HCT116 (cell line): ENCODE measurements at regions not wholly inside any gene's neighbourhood (a gene's known extent, or its start where the extent isn't known, plus 50 kb on each side); places are given as distances from the start of the nearest gene placed in this dataset.

Experiments
- ATAC-seq: fragments of 200-7000 bp; cut with Tn5 transposase; 2 replicates; pipeline ENCODE4 v1.9.1; 2020; ENCODE audit warnings: mild to moderate bottlenecking, moderate library complexity
- BruUV-seq: library from RNA; stranded (reverse); fragments of 400-500 nt; replicated peaks from 2 replicates; lab custom pipeline; 2021; lab: Mats Ljungman, UMichigan
- CTCF ChIA-PET: fragments of 300-600 bp; sonication (Branson Sonifier 250); formaldehyde crosslinking; loops from one replicate; lab custom pipeline; 2021; ENCODE audit warnings: antibody characterized with exemption; lab: Charles Lee
- POLR2A ChIA-PET: fragments of 300-600, 350-600 bp; sonication (Branson Sonifier 250); formaldehyde crosslinking; loops from one replicate; lab custom pipeline; 2021; ENCODE audit warnings: antibody characterized with exemption; lab: Charles Lee
- RAD21 ChIA-PET, 2 experiments: fragments of 300-600 bp; sonication (Branson Sonifier 250); formaldehyde crosslinking; loops; one replicate each; lab custom pipeline; 2023; ENCODE audit warnings: low total read pairs in 2 of 2; ENCODE audit not compliant: uncharacterized antibody in 2 of 2, unreplicated experiment in 2 of 2, low non-redundant PET in 1 of 2; lab: Charles Lee
- DNase-seq: peaks from one replicate; pipeline ENCODE4 v3.0.0-alpha.2; 2010; ENCODE audit warnings: low read depth, low spot score
- H2AFZ ChIP-seq: fragments of 200-600 bp; shearing (Covaris generic), sonication (generic); 2 replicates; pipeline ENCODE4 v1.6.1; 2017; ENCODE audit warnings: low read depth, mixed run types, mixed read lengths, antibody characterized with exemption, low read length; ENCODE audit not compliant: poor library complexity, severe bottlenecking
- H3K27ac ChIP-seq: 2 replicates; pipeline ENCODE4 v1.5.1; 2012; ENCODE audit warnings: low read depth, low read length
- H3K27me3 ChIP-seq: fragments of 200-600 bp; sonication (generic); 2 replicates; pipeline ENCODE4 v1.6.1; 2016; ENCODE audit warnings: mixed run types, low read length, mixed read lengths; ENCODE audit not compliant: insufficient read depth
- H3K36me3 ChIP-seq, 2 experiments: fragments of 200-500 bp in 1 of 2; fragments of 200-600 bp in 1 of 2; sonication (Bioruptor generic) in 1 of 2; sonication (generic) in 1 of 2; 2 replicates each; pipeline versions ENCODE4 v1.5.1 to v1.6.1; 2014 to 2016; ENCODE audit warnings: low read length in 2 of 2, inconsistent platforms in 1 of 2, mixed read lengths in 1 of 2, mixed run types in 1 of 2; ENCODE audit not compliant: insufficient read depth in 2 of 2, control insufficient read depth in 1 of 2
- H3K4me1 ChIP-seq, 2 experiments: fragments of 200-600 bp in 1 of 2; sonication (generic) in 1 of 2; 2 replicates each; pipeline versions ENCODE4 v1.5.1 to v1.6.1; 2012 to 2017; ENCODE audit warnings: low read length in 2 of 2, inconsistent platforms in 1 of 2, mild to moderate bottlenecking in 1 of 2, mixed read lengths in 1 of 2, mixed run types in 1 of 2, moderate library complexity in 1 of 2; ENCODE audit not compliant: insufficient read depth in 2 of 2, control insufficient read depth in 1 of 2
- H3K4me2 ChIP-seq: fragments of 200-600 bp; sonication (generic); 2 replicates; pipeline ENCODE4 v1.6.1; 2017; ENCODE audit warnings: mixed run types, low read length, mixed read lengths
- H3K4me3 ChIP-seq, 2 experiments: fragments of 200-600 bp in 1 of 2; sonication (generic) in 1 of 2; replicated peaks in 1 of 2; 2 replicates each; pipeline ENCODE4 v1.5.1; 2011 to 2016; ENCODE audit warnings: low read length in 2 of 2, control low read depth in 1 of 2, low read depth in 1 of 2, mild to moderate bottlenecking in 1 of 2, mixed read lengths in 1 of 2, mixed run types in 1 of 2
- H3K79me2 ChIP-seq: fragments of 200-600 bp; sonication (generic); 2 replicates; pipeline ENCODE4 v1.6.1; 2017; ENCODE audit warnings: mild to moderate bottlenecking, mixed run types, low read length, moderate library complexity, mixed read lengths; ENCODE audit not compliant: insufficient read depth
- H3K9ac ChIP-seq: fragments of 200-600 bp; sonication (generic); 2 replicates; pipeline ENCODE4 v1.6.1; 2016; ENCODE audit warnings: low read length, mixed read lengths
- H3K9me2 ChIP-seq: fragments of 200-600 bp; sonication (generic), shearing (Covaris generic); 2 replicates; pipeline ENCODE4 v1.6.1; 2017; ENCODE audit warnings: mixed run types, mild to moderate bottlenecking, moderate library complexity; ENCODE audit not compliant: insufficient read depth
- H3K9me3 ChIP-seq, 2 experiments: fragments of 200-500 bp in 1 of 2; fragments of 200-600 bp in 1 of 2; sonication (Bioruptor generic) in 1 of 2; sonication (generic) in 1 of 2; 2 replicates each; pipeline ENCODE4 v1.6.1; 2014 to 2017; ENCODE audit warnings: low read length in 2 of 2, mixed read lengths in 2 of 2, inconsistent platforms in 1 of 2, low read depth in 1 of 2, mild to moderate bottlenecking in 1 of 2, mixed run types in 1 of 2, moderate library complexity in 1 of 2; ENCODE audit not compliant: control insufficient read depth in 1 of 2, insufficient read depth in 1 of 2
- H4K20me1 ChIP-seq: fragments of 200-600 bp; sonication (generic), shearing (Covaris generic); 2 replicates; pipeline ENCODE4 v1.6.1; 2017; ENCODE audit warnings: mixed run types, mild to moderate bottlenecking, moderate library complexity; ENCODE audit not compliant: insufficient read depth
- CEBPB ChIP-seq: IDR thresholded peaks from 2 replicates; pipeline ENCODE4 v1.6.1; 2012; ENCODE audit warnings: low read depth
- ELF1 ChIP-seq: IDR thresholded peaks from 2 replicates; pipeline ENCODE4 v1.6.1; 2012; ENCODE audit warnings: low read depth, borderline replicate concordance
- EZH2 ChIP-seq: fragments of 200-600 bp; sonication (generic); IDR thresholded peaks from 2 replicates; pipeline ENCODE4 v1.6.1; 2017; ENCODE audit warnings: antibody characterized with exemption, mixed run types
- EZH2phosphoT487 ChIP-seq: fragments of 200-600 bp; IDR thresholded peaks from 2 replicates; pipeline ENCODE4 v1.6.1; 2018; ENCODE audit warnings: antibody characterized with exemption, borderline replicate concordance
- JUND ChIP-seq: IDR thresholded peaks from 2 replicates; pipeline ENCODE4 v1.6.1; 2012
- POLR2A ChIP-seq: IDR thresholded peaks from 2 replicates; pipeline ENCODE4 v1.7.0; 2011; ENCODE audit warnings: borderline replicate concordance; ENCODE audit not compliant: insufficient read depth, insufficient read length; ENCODE audit errors: extremely low read depth
- POLR2AphosphoS5 ChIP-seq: IDR thresholded peaks from 2 replicates; pipeline ENCODE4 v1.6.1; 2011; ENCODE audit warnings: mild to moderate bottlenecking, low read depth, low read length, moderate library complexity
- RAD21 ChIP-seq: IDR thresholded peaks from 2 replicates; pipeline ENCODE4 v1.6.1; 2012; ENCODE audit warnings: low read depth, mild to moderate bottlenecking
- SIN3A ChIP-seq: IDR thresholded peaks from 2 replicates; pipeline ENCODE4 v1.6.1; 2012; ENCODE audit warnings: low read depth
- SP1 ChIP-seq: IDR thresholded peaks from 2 replicates; pipeline ENCODE4 v1.6.1; 2012; ENCODE audit warnings: low read depth
- SRF ChIP-seq: IDR thresholded peaks from 2 replicates; pipeline ENCODE4 v1.6.1; 2012; ENCODE audit warnings: low read depth
- TCF7L2 ChIP-seq: IDR thresholded peaks from 2 replicates; pipeline ENCODE4 v1.7.0; 2011; ENCODE audit warnings: borderline replicate concordance, inconsistent platforms; ENCODE audit not compliant: insufficient read depth, insufficient read length; ENCODE audit errors: extremely low read depth
- ZFX ChIP-seq: fragments of 450-650 bp; IDR thresholded peaks from 2 replicates; pipeline ENCODE4 v1.6.1; 2017
- intact Hi-C: fragments of 100-400 bp; cut with micrococcal nuclease; formaldehyde crosslinking; loops from 2 replicates; pipeline ENCODE4 v1.10.0; 2022
- TF ChIP-seq, protein P1 (sequence below): IDR thresholded peaks from 2 replicates; pipeline ENCODE4 v1.6.1; 2012
- TF ChIP-seq, protein P2 (sequence below): IDR thresholded peaks from 2 replicates; pipeline ENCODE4 v1.6.1; 2012; ENCODE audit warnings: low read depth
- TF ChIP-seq, protein P3 (sequence below): IDR thresholded peaks from 2 replicates; pipeline ENCODE4 v1.6.1; 2011; ENCODE audit warnings: mild to moderate bottlenecking, low read length, moderate library complexity; ENCODE audit not compliant: insufficient replicate concordance; ENCODE audit errors: extremely low read depth

DNA sequence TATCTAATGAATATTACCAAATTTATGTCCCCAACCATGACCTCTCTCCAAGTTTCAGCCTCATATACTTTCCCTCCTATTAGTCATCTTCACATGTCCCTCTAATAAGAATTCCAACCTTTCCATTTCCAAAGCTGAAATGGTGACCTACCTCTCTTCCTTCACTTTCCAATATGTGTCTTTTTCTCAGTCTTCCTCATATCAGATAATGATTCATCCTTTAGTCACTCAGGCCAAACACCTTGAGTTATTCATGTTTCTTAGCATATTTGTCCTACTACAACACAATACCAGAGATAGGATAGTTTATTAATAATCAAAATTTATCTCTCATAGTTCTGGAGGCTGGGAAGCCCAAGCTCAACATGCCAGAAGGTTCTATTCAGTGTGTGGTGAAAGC lies 318.5 kb upstream of the ZWINT start:
- Histone ChIP-seq H3K4me2 (no peak overlapping the region), H3K27me3 (no peaks in the 10 kb centered on the region), H3K9ac (no peak overlapping the region), H4K20me1 (no peaks in the 10 kb centered on the region), H2AFZ (no peak overlapping the region), H3K9me3 (peaks cover 0 to 16% of the 10 kb centered on the region in 2 experiments; a peak in 1 of 4 replicates), H3K4me1 (no peaks in the 10 kb centered on the region), H3K79me2 (no peaks in the 10 kb centered on the region), H3K36me3 (no peaks in the 10 kb centered on the region), H3K9me2 (no peaks in the 10 kb centered on the region), H3K27ac (no peak overlapping the region), H3K4me3 (no peak overlapping the region)
- ChIA-PET POLR2A (no interaction called here), CTCF (no interaction called here), RAD21 (no interaction called here)
- no TSS peak for BruUV-seq
- no peak for ATAC-seq
- TF ChIP-seq, protein P1, sequence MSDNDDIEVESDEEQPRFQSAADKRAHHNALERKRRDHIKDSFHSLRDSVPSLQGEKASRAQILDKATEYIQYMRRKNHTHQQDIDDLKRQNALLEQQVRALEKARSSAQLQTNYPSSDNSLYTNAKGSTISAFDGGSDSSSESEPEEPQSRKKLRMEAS: no peak
- TF ChIP-seq POLR2A: no peak
- no peak for TF ChIP-seq JUND
- TF ChIP-seq, protein P2, sequence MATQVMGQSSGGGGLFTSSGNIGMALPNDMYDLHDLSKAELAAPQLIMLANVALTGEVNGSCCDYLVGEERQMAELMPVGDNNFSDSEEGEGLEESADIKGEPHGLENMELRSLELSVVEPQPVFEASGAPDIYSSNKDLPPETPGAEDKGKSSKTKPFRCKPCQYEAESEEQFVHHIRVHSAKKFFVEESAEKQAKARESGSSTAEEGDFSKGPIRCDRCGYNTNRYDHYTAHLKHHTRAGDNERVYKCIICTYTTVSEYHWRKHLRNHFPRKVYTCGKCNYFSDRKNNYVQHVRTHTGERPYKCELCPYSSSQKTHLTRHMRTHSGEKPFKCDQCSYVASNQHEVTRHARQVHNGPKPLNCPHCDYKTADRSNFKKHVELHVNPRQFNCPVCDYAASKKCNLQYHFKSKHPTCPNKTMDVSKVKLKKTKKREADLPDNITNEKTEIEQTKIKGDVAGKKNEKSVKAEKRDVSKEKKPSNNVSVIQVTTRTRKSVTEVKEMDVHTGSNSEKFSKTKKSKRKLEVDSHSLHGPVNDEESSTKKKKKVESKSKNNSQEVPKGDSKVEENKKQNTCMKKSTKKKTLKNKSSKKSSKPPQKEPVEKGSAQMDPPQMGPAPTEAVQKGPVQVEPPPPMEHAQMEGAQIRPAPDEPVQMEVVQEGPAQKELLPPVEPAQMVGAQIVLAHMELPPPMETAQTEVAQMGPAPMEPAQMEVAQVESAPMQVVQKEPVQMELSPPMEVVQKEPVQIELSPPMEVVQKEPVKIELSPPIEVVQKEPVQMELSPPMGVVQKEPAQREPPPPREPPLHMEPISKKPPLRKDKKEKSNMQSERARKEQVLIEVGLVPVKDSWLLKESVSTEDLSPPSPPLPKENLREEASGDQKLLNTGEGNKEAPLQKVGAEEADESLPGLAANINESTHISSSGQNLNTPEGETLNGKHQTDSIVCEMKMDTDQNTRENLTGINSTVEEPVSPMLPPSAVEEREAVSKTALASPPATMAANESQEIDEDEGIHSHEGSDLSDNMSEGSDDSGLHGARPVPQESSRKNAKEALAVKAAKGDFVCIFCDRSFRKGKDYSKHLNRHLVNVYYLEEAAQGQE: no peak
- no peak for TF ChIP-seq ELF1
- TF ChIP-seq CEBPB: no peak
- no peak for TF ChIP-seq ZFX
- no peak for TF ChIP-seq EZH2phosphoT487
- TF ChIP-seq SRF: no peak
- no peak for TF ChIP-seq SP1
- TF ChIP-seq, protein P3, sequence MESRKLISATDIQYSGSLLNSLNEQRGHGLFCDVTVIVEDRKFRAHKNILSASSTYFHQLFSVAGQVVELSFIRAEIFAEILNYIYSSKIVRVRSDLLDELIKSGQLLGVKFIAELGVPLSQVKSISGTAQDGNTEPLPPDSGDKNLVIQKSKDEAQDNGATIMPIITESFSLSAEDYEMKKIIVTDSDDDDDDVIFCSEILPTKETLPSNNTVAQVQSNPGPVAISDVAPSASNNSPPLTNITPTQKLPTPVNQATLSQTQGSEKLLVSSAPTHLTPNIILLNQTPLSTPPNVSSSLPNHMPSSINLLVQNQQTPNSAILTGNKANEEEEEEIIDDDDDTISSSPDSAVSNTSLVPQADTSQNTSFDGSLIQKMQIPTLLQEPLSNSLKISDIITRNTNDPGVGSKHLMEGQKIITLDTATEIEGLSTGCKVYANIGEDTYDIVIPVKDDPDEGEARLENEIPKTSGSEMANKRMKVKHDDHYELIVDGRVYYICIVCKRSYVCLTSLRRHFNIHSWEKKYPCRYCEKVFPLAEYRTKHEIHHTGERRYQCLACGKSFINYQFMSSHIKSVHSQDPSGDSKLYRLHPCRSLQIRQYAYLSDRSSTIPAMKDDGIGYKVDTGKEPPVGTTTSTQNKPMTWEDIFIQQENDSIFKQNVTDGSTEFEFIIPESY: no peak
- TF ChIP-seq RAD21: no peak
- no peak for TF ChIP-seq EZH2
- no peak for TF ChIP-seq POLR2AphosphoS5
- TF ChIP-seq SIN3A: no peak
- no peak for TF ChIP-seq TCF7L2
- no peak for DNase-seq
- intact Hi-C loops: no loop called here
